ENCODE measurements at regions not wholly inside any gene's neighbourhood (a gene's known extent, or its start where the extent isn't known, plus 50 kb on each side); places are given as distances from the start of the nearest gene placed in this dataset.

DNA sequence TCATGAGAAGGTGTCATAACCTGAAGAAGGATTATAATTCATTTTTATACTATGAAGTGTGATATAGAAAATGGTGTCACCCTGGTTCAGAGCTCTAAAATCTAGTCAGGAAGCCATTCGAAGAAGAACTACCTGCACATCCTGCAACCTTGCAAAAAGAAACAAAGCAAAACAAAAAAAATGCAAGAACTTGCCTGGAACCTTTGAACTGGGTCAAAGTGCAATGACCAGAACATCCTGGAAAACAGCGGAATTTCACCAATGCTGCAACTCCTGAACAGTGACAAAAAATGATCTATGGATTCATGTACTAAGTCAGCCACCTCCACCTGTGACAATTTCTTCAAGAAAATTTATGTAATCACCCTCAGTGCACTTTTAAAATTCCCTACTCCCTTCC lies 1083.3 kb upstream of the GYPC start:
- TF ChIP-seq, protein P1, sequence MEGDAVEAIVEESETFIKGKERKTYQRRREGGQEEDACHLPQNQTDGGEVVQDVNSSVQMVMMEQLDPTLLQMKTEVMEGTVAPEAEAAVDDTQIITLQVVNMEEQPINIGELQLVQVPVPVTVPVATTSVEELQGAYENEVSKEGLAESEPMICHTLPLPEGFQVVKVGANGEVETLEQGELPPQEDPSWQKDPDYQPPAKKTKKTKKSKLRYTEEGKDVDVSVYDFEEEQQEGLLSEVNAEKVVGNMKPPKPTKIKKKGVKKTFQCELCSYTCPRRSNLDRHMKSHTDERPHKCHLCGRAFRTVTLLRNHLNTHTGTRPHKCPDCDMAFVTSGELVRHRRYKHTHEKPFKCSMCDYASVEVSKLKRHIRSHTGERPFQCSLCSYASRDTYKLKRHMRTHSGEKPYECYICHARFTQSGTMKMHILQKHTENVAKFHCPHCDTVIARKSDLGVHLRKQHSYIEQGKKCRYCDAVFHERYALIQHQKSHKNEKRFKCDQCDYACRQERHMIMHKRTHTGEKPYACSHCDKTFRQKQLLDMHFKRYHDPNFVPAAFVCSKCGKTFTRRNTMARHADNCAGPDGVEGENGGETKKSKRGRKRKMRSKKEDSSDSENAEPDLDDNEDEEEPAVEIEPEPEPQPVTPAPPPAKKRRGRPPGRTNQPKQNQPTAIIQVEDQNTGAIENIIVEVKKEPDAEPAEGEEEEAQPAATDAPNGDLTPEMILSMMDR (IDR thresholded peaks at IDR 0.05 in 4 of 5, conservative IDR thresholded peaks at IDR 0.05 in 1 of 5) = no peak
- no peak for TF ChIP-seq POLR2A (IDR thresholded peaks at IDR 0.05)

Data from gastrocnemius medialis (tissue), 4 donors.